GM12878 (cell line): ENCODE measurements at regions not wholly inside any gene's neighbourhood (a gene's known extent, or its start where the extent isn't known, plus 50 kb on each side); places are given as distances from the start of the nearest gene placed in this dataset.

ENCODE experiments used
- FOS ChIP-seq: IDR thresholded peaks from 3 replicates; pipeline ENCODE4 v1.6.1; 2011; ENCODE audit warnings: borderline replicate concordance; ENCODE audit not compliant: insufficient read length; ENCODE audit errors: extremely low read depth
- MEF2B ChIP-seq: fragments of 450-650 bp; IDR thresholded peaks from 2 replicates; pipeline ENCODE4 v1.6.1; 2018; ENCODE audit warnings: mild to moderate bottlenecking, moderate library complexity; ENCODE audit not compliant: partially characterized antibody, poor library complexity, severe bottlenecking
- SUZ12 ChIP-seq: fragments of 200-600 bp; sonication (generic); IDR thresholded peaks from one replicate; pipeline ENCODE4 v1.6.1; 2018; ENCODE audit warnings: antibody characterized with exemption, mild to moderate bottlenecking; ENCODE audit not compliant: unreplicated experiment
- ZNF24 ChIP-seq: fragments of 450-650 bp; IDR thresholded peaks from 2 replicates; pipeline ENCODE4 v1.6.1; 2017; ENCODE audit warnings: antibody characterized with exemption, mild to moderate bottlenecking
- ZSCAN29 ChIP-seq: fragments of 450-650 bp; IDR thresholded peaks from 2 replicates; pipeline ENCODE4 v1.6.1; 2017; ENCODE audit warnings: mild to moderate bottlenecking, moderate library complexity
- TF ChIP-seq, protein P1 (sequence below): fragments of 450-650 bp; formaldehyde crosslinking; IDR thresholded peaks from 2 replicates; pipeline ENCODE4 v1.4.0; 2022; ENCODE audit warnings: mild to moderate bottlenecking, moderate library complexity
- TF ChIP-seq, protein P2 (sequence below): IDR thresholded peaks from 2 replicates; pipeline ENCODE4 v1.6.1; 2012; ENCODE audit warnings: improper control_type of control experiment, low read depth, low read length; ENCODE audit not compliant: insufficient replicate concordance
- TF ChIP-seq, protein P3 (sequence below): fragments of 450-650 bp; IDR thresholded peaks from 2 replicates; pipeline ENCODE4 v1.6.1; 2017; ENCODE audit warnings: mild to moderate bottlenecking, moderate library complexity
- TF ChIP-seq, protein P4 (sequence below): fragments of 450-650 bp; formaldehyde crosslinking; IDR thresholded peaks from 2 replicates; pipeline ENCODE4 v1.4.0; 2020; ENCODE audit warnings: mild to moderate bottlenecking, moderate library complexity

DNA sequence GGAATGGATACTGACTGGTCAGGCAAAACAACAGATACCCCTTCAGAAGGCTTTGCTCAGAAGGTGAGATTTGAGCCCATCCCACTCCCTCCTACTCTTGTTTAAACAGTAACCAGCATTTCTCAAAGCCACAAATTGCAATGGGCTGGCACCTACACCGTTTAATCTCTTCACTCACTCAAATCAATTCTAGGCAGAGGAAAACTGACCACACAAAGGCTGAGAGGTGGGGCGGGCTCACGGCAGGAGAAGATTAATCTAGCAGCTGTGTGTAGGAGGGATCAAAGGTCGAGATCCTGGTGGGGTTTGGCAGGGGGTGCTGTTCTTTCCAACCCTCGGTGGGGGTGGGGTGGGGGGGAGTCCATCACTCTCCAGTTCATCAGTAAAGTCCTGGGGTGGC is 622.4 kb downstream of the BCOR start (continued):
- TF ChIP-seq, protein P1, sequence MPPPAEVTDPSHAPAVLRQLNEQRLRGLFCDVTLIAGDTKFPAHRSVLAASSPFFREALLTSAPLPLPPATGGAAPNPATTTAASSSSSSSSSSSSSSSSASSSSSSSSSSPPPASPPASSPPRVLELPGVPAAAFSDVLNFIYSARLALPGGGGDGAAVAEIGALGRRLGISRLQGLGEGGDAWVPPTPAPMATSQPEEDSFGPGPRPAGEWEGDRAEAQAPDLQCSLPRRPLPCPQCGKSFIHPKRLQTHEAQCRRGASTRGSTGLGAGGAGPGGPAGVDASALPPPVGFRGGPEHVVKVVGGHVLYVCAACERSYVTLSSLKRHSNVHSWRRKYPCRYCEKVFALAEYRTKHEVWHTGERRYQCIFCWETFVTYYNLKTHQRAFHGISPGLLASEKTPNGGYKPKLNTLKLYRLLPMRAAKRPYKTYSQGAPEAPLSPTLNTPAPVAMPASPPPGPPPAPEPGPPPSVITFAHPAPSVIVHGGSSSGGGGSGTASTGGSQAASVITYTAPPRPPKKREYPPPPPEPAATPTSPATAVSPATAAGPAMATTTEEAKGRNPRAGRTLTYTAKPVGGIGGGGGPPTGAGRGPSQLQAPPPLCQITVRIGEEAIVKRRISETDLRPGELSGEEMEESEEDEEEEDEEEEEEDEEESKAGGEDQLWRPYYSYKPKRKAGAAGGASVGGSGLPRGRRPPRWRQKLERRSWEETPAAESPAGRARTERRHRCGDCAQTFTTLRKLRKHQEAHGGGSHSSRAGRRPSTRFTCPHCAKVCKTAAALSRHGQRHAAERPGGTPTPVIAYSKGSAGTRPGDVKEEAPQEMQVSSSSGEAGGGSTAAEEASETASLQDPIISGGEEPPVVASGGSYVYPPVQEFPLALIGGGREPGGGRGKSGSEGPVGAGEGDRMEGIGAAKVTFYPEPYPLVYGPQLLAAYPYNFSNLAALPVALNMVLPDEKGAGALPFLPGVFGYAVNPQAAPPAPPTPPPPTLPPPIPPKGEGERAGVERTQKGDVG: no peak
- TF ChIP-seq FOS: no peak
- TF ChIP-seq, protein P2, sequence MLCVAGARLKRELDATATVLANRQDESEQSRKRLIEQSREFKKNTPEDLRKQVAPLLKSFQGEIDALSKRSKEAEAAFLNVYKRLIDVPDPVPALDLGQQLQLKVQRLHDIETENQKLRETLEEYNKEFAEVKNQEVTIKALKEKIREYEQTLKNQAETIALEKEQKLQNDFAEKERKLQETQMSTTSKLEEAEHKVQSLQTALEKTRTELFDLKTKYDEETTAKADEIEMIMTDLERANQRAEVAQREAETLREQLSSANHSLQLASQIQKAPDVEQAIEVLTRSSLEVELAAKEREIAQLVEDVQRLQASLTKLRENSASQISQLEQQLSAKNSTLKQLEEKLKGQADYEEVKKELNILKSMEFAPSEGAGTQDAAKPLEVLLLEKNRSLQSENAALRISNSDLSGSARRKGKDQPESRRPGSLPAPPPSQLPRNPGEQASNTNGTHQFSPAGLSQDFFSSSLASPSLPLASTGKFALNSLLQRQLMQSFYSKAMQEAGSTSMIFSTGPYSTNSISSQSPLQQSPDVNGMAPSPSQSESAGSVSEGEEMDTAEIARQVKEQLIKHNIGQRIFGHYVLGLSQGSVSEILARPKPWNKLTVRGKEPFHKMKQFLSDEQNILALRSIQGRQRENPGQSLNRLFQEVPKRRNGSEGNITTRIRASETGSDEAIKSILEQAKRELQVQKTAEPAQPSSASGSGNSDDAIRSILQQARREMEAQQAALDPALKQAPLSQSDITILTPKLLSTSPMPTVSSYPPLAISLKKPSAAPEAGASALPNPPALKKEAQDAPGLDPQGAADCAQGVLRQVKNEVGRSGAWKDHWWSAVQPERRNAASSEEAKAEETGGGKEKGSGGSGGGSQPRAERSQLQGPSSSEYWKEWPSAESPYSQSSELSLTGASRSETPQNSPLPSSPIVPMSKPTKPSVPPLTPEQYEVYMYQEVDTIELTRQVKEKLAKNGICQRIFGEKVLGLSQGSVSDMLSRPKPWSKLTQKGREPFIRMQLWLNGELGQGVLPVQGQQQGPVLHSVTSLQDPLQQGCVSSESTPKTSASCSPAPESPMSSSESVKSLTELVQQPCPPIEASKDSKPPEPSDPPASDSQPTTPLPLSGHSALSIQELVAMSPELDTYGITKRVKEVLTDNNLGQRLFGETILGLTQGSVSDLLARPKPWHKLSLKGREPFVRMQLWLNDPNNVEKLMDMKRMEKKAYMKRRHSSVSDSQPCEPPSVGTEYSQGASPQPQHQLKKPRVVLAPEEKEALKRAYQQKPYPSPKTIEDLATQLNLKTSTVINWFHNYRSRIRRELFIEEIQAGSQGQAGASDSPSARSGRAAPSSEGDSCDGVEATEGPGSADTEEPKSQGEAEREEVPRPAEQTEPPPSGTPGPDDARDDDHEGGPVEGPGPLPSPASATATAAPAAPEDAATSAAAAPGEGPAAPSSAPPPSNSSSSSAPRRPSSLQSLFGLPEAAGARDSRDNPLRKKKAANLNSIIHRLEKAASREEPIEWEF: no peak
- no peak for TF ChIP-seq ZSCAN29
- TF ChIP-seq, protein P3, sequence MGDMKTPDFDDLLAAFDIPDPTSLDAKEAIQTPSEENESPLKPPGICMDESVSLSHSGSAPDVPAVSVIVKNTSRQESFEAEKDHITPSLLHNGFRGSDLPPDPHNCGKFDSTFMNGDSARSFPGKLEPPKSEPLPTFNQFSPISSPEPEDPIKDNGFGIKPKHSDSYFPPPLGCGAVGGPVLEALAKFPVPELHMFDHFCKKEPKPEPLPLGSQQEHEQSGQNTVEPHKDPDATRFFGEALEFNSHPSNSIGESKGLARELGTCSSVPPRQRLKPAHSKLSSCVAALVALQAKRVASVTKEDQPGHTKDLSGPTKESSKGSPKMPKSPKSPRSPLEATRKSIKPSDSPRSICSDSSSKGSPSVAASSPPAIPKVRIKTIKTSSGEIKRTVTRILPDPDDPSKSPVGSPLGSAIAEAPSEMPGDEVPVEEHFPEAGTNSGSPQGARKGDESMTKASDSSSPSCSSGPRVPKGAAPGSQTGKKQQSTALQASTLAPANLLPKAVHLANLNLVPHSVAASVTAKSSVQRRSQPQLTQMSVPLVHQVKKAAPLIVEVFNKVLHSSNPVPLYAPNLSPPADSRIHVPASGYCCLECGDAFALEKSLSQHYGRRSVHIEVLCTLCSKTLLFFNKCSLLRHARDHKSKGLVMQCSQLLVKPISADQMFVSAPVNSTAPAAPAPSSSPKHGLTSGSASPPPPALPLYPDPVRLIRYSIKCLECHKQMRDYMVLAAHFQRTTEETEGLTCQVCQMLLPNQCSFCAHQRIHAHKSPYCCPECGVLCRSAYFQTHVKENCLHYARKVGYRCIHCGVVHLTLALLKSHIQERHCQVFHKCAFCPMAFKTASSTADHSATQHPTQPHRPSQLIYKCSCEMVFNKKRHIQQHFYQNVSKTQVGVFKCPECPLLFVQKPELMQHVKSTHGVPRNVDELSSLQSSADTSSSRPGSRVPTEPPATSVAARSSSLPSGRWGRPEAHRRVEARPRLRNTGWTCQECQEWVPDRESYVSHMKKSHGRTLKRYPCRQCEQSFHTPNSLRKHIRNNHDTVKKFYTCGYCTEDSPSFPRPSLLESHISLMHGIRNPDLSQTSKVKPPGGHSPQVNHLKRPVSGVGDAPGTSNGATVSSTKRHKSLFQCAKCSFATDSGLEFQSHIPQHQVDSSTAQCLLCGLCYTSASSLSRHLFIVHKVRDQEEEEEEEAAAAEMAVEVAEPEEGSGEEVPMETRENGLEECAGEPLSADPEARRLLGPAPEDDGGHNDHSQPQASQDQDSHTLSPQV: no peak
- TF ChIP-seq SUZ12: no peak
- TF ChIP-seq, protein P4, sequence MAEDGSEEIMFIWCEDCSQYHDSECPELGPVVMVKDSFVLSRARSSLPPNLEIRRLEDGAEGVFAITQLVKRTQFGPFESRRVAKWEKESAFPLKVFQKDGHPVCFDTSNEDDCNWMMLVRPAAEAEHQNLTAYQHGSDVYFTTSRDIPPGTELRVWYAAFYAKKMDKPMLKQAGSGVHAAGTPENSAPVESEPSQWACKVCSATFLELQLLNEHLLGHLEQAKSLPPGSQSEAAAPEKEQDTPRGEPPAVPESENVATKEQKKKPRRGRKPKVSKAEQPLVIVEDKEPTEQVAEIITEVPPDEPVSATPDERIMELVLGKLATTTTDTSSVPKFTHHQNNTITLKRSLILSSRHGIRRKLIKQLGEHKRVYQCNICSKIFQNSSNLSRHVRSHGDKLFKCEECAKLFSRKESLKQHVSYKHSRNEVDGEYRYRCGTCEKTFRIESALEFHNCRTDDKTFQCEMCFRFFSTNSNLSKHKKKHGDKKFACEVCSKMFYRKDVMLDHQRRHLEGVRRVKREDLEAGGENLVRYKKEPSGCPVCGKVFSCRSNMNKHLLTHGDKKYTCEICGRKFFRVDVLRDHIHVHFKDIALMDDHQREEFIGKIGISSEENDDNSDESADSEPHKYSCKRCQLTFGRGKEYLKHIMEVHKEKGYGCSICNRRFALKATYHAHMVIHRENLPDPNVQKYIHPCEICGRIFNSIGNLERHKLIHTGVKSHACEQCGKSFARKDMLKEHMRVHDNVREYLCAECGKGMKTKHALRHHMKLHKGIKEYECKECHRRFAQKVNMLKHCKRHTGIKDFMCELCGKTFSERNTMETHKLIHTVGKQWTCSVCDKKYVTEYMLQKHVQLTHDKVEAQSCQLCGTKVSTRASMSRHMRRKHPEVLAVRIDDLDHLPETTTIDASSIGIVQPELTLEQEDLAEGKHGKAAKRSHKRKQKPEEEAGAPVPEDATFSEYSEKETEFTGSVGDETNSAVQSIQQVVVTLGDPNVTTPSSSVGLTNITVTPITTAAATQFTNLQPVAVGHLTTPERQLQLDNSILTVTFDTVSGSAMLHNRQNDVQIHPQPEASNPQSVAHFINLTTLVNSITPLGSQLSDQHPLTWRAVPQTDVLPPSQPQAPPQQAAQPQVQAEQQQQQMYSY (CRISPR knock-in tag): no peak
- TF ChIP-seq ZNF24: no peak
- no peak for TF ChIP-seq MEF2B
